Neural crest cell (in vitro differentiated cells): ENCODE measurements at regions not wholly inside any gene's neighbourhood (a gene's known extent, or its start where the extent isn't known, plus 50 kb on each side); places are given as distances from the start of the nearest gene placed in this dataset.

Experiments
- DNase-seq: peaks from one replicate; pipeline ENCODE4 v3.0.0; 2021; ENCODE audit warnings: low read depth, mixed read lengths, low spot score
- H3K27ac Mint-ChIP-seq: one replicate; pipeline ENCODE4 v1.8.0; 2021; ENCODE audit warnings: mild to moderate bottlenecking, mixed read lengths; ENCODE audit not compliant: unreplicated experiment
- H3K27me3 Mint-ChIP-seq: 2 replicates; pipeline ENCODE4 v1.8.0; 2021; ENCODE audit warnings: low read depth, mild to moderate bottlenecking, mixed read lengths
- H3K36me3 Mint-ChIP-seq: 2 replicates; pipeline ENCODE4 v1.8.0; 2021; ENCODE audit warnings: low read depth, mild to moderate bottlenecking, mixed read lengths
- H3K4me1 Mint-ChIP-seq: 2 replicates; pipeline ENCODE4 v1.8.0; 2021; ENCODE audit warnings: mixed read lengths
- H3K4me3 Mint-ChIP-seq: one replicate; pipeline ENCODE4 v1.8.0; 2021; ENCODE audit warnings: mild to moderate bottlenecking, mixed read lengths
- H3K9me3 Mint-ChIP-seq: 2 replicates; pipeline ENCODE4 v1.8.0; 2021; ENCODE audit warnings: mixed read lengths
- TF ChIP-seq, protein P1 (sequence below): fragments of 200-600 bp; sonication (generic); conservative IDR thresholded peaks from 2 replicates; pipeline ENCODE4 v1.5.0; 2021; ENCODE audit warnings: antibody characterized with exemption, mild to moderate bottlenecking

DNA sequence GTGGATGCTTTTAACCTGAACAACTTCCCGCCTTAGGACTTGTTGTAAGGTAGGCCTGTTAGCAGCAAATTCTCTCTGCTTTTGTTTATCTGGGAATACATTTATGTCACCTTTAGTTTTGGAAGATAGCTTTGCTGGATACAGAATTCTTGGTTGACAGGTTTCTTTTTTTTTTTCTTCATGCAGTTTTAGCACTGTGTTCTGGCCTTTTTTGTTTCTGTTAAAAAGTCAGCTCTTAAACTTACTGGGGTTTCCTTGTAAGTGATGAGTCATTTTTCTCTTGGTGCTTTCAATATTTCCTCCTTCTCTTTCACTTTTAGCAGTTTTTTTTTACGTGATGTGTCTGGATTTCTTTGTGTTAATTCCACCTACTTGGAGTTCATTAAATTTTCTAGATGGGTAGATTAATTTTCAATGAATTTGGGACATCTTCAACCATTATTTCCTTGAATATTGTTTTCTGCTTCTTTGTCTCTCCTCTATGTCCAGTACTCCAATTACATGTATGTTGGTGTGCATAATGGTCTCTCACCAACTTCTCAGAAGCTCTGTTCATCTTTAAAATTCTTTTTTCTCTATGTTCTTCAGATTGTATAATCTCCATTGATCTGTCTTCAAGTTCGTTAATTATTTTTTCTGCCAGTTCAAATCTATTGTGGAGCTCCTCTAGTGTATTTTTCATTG, 188.2 kb upstream of the ZNF536 start:
- Mint-ChIP-seq H3K4me1 (no peaks in the 10 kb centered on the region), H3K27ac (no peak overlapping the region), H3K27me3 (peaks cover 16% of the 10 kb centered on the region), H3K4me3 (no peak overlapping the region), H3K36me3 (peaks cover 10% of the 10 kb centered on the region), H3K9me3 (peaks cover 24% of the 10 kb centered on the region)
- TF ChIP-seq, protein P1, sequence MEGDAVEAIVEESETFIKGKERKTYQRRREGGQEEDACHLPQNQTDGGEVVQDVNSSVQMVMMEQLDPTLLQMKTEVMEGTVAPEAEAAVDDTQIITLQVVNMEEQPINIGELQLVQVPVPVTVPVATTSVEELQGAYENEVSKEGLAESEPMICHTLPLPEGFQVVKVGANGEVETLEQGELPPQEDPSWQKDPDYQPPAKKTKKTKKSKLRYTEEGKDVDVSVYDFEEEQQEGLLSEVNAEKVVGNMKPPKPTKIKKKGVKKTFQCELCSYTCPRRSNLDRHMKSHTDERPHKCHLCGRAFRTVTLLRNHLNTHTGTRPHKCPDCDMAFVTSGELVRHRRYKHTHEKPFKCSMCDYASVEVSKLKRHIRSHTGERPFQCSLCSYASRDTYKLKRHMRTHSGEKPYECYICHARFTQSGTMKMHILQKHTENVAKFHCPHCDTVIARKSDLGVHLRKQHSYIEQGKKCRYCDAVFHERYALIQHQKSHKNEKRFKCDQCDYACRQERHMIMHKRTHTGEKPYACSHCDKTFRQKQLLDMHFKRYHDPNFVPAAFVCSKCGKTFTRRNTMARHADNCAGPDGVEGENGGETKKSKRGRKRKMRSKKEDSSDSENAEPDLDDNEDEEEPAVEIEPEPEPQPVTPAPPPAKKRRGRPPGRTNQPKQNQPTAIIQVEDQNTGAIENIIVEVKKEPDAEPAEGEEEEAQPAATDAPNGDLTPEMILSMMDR = no peak
- no peak for DNase-seq

DNA sequence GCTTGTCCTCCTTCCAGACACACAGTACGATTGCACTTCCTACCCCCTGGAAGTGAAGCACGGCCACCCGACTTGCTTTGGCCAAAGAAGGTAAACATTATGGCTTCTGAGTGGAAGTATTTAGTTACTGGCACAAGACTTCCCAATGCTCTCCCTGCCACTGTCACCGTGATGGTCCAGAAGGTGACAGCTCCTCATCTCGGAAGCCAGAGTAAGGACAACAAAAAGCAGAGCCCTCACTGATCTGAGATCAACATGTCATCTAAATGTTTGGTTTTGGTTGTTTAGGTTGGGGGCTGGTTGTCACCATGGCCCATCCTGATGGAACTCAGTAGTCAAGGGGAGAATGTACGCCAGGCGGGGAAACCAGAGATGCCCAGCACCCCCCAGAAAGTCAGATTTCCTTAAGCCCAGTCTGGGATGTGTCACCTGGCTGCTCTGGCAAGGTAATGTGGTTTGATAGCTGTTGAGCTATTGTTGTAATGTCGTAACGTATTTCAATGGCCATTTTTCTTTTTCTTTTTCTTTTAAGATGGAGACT, 170.1 kb upstream of the ZNF536 start:
- Mint-ChIP-seq H3K27ac (no peak overlapping the region), H3K36me3 (no peaks in the 10 kb centered on the region), H3K9me3 (peaks cover 7% of the 10 kb centered on the region), H3K4me1 (no peaks in the 10 kb centered on the region), H3K27me3 (no peaks in the 10 kb centered on the region), H3K4me3 (no peak overlapping the region)
- DNase-seq = no peak
- TF ChIP-seq, protein P1 = no peak

DNA sequence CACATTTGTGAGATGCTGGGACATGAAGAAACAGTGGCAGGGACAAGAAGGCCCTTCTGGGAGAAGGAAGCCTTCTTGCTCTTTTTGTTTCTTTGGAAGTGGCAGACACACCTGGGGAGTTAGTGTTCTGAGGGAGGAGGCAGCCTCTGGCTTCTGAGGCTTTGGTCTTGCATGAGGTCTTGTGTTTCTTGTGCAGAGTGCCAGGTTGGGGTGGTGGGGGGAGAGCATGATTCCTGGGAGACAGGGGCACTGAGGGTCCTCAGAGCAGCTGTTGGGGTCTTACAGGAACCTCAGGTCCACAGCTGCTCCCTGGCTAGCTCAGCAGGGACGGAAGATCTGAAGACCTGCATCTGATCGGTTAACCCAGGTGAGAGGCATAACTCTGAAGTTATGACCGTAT, 167.5 kb upstream of the ZNF536 start:
- H3K27me3 Mint-ChIP-seq = no peaks in the 10 kb centered on the region
- no peak overlapping the region for H3K27ac Mint-ChIP-seq
- DNase-seq = no peak
- no peak overlapping the region for H3K4me3 Mint-ChIP-seq
- no peaks in the 10 kb centered on the region for H3K36me3 Mint-ChIP-seq
- H3K9me3 Mint-ChIP-seq = no peaks in the 10 kb centered on the region
- H3K4me1 Mint-ChIP-seq = no peaks in the 10 kb centered on the region
- TF ChIP-seq, protein P1 = no peak

DNA sequence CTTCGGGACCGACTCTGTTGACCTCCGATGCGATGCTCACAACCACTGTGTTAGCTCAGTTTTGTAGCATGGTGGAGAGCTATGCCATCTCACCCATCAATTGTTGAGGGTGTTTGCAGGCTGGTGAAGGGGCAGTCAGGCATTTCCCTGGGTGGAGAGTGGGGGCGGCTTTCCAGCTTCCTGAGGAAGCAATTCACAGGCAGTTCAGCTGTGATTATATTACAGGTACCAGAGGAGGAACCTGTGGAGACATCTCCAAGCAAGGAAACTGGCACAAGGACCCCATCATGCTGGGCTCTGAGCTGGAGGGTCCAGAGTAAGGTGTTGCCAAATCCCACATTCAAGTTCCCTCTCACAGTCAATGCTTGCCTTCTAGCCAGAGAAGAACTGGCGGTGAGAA, 166.0 kb upstream of the ZNF536 start:
- TF ChIP-seq, protein P1 = no peak
- H3K9me3 Mint-ChIP-seq = no peaks in the 10 kb centered on the region
- H3K4me1 Mint-ChIP-seq = no peaks in the 10 kb centered on the region
- no peak for DNase-seq
- no peaks in the 10 kb centered on the region for H3K36me3 Mint-ChIP-seq
- H3K4me3 Mint-ChIP-seq = no peak overlapping the region
- H3K27ac Mint-ChIP-seq = no peak overlapping the region
- no peaks in the 10 kb centered on the region for H3K27me3 Mint-ChIP-seq

DNA sequence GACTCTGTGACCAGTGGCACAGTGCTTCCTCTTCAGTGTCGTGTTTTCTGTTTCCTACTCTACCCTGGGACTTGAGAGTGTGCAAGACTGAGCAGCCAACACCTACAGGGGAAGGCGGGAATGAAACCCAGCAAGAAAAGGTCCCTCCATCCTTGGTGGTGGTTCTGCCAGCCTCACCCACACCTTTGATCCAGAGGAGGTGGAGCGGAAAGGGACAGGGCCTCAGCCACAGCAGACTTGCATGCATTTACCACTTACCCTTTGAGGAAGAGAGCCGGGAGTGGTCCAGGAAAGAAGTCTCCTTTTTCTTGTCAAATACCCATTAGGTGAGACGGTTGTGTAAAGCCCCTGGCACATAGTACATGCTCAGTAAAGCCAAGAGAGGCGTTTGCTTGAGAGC, 164.8 kb upstream of the ZNF536 start:
- Mint-ChIP-seq H3K27ac (no peak overlapping the region), H3K4me1 (no peaks in the 10 kb centered on the region), H3K9me3 (no peaks in the 10 kb centered on the region), H3K4me3 (no peak overlapping the region), H3K27me3 (no peaks in the 10 kb centered on the region), H3K36me3 (no peaks in the 10 kb centered on the region)
- DNase-seq = no peak
- TF ChIP-seq, protein P1 = no peak
